ENCODE measurements at regions not wholly inside any gene's neighbourhood (a gene's known extent, or its start where the extent isn't known, plus 50 kb on each side); places are given as distances from the start of the nearest gene placed in this dataset.
"Not testable (repeated sequence)": the region's sequence is repeated elsewhere in the genome, so short reads cannot be mapped to it uniquely, and the experiment has no call there.

DNA sequence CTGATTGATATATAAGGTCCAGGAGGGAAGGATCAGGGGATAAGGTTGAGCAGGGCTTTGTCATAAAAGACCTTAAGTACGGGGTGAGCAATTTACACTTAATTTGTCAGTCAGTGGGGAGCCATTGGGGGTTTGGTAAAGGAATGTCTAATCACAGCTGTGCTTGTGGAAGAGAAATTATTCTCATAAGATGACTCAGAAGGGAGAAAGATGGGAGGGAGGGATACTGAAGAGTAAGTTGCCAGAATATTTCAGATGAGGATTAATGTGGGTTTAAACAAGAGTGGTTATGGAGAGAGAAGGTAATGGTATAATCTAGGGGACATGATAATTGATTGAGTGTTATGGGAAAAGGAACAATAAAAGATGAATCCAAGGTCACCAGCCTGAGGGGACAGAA is 500.1 kb upstream of the CCDC196 start:
- Histone ChIP-seq H3K36me3 (ENCODE audit: control insufficient read depth, insufficient read depth, low read length) (no peaks in the 10 kb centered on the region), H3K27ac (ENCODE audit: low read depth, low read length) (no peak overlapping the region), H3K4me1 (ENCODE audit: control insufficient read depth, insufficient read depth, low read length) (no peaks in the 10 kb centered on the region), H3K4me3 (ENCODE audit: low read length) (no peak overlapping the region), H3K9ac (ENCODE audit: extremely low read depth, low read length, poor library complexity, severe bottlenecking) (no peak overlapping the region), H3K9me3 (ENCODE audit: control insufficient read depth, low read length) (peaks cover 7% of the 10 kb centered on the region), H3K27me3 (ENCODE audit: control insufficient read depth, insufficient read depth, low read length, poor library complexity, severe bottlenecking) (no peaks in the 10 kb centered on the region)
- peak; percentile 60 for DNase-seq
- H3K4me3 Mint-ChIP-seq: no peak overlapping the region
- H3K36me3 Mint-ChIP-seq (ENCODE audit: low read depth): no peaks in the 10 kb centered on the region
- 48 to 63% methylated on average over 1 of the region's 1 CpG for WGBS, 2 experiments (ENCODE audit: insufficient coverage in 1 of 2, insufficient read length in 1 of 2)
- peaks cover 2% of the 10 kb centered on the region for H3K27me3 Mint-ChIP-seq (ENCODE audit: insufficient read depth)
- H3K4me1 Mint-ChIP-seq: peaks cover 21% of the 10 kb centered on the region
- peaks cover 7% of the 10 kb centered on the region for H3K9me3 Mint-ChIP-seq
- TF ChIP-seq, protein P1, sequence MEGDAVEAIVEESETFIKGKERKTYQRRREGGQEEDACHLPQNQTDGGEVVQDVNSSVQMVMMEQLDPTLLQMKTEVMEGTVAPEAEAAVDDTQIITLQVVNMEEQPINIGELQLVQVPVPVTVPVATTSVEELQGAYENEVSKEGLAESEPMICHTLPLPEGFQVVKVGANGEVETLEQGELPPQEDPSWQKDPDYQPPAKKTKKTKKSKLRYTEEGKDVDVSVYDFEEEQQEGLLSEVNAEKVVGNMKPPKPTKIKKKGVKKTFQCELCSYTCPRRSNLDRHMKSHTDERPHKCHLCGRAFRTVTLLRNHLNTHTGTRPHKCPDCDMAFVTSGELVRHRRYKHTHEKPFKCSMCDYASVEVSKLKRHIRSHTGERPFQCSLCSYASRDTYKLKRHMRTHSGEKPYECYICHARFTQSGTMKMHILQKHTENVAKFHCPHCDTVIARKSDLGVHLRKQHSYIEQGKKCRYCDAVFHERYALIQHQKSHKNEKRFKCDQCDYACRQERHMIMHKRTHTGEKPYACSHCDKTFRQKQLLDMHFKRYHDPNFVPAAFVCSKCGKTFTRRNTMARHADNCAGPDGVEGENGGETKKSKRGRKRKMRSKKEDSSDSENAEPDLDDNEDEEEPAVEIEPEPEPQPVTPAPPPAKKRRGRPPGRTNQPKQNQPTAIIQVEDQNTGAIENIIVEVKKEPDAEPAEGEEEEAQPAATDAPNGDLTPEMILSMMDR (conservative IDR thresholded peaks at IDR 0.05): no peak
- no peak overlapping the region for H3K27ac Mint-ChIP-seq

DNA sequence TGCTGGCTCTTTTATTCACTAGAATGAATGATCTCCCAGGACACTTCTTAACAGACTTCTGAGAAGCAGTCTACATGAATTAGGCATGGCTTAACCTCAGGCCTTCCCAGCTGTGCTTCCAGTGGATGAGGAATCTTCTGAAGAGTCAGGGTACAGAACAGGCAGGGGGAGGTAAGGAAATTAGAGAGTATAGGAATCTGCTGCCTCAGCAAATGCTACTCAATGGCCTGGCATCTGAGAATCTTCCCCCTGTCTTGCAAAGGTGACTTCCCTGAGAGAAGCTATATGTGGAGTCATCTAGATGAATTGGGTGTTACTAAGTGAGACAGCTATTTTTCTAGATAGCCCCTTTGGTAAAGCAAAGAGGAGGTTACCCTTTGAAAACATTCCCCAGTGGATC is 496.2 kb upstream of the CCDC196 start:
- peaks cover 35% of the 10 kb centered on the region for H3K4me1 Mint-ChIP-seq
- no peaks in the 10 kb centered on the region for H3K36me3 Mint-ChIP-seq (ENCODE audit: low read depth)
- peaks cover 7% of the 10 kb centered on the region for H3K9me3 ChIP-seq (ENCODE audit: control insufficient read depth, low read length)
- peaks cover 2% of the 10 kb centered on the region for H3K27me3 Mint-ChIP-seq (ENCODE audit: insufficient read depth)
- no peak overlapping the region for H3K27ac Mint-ChIP-seq
- H3K9ac ChIP-seq (ENCODE audit: extremely low read depth, low read length, poor library complexity, severe bottlenecking): no peak overlapping the region
- peaks cover 7% of the 10 kb centered on the region for H3K9me3 Mint-ChIP-seq
- H3K4me3 ChIP-seq (ENCODE audit: low read length): no peak overlapping the region
- H3K36me3 ChIP-seq (ENCODE audit: control insufficient read depth, insufficient read depth, low read length): no peaks in the 10 kb centered on the region
- no peaks in the 10 kb centered on the region for H3K4me1 ChIP-seq (ENCODE audit: control insufficient read depth, insufficient read depth, low read length)
- H3K27ac ChIP-seq (ENCODE audit: low read depth, low read length): no peak overlapping the region
- TF ChIP-seq, protein P1 (conservative IDR thresholded peaks at IDR 0.05): no peak
- H3K27me3 ChIP-seq (ENCODE audit: control insufficient read depth, insufficient read depth, low read length, poor library complexity, severe bottlenecking): no peaks in the 10 kb centered on the region
- H3K4me3 Mint-ChIP-seq: no peak overlapping the region
- no peak for DNase-seq

DNA sequence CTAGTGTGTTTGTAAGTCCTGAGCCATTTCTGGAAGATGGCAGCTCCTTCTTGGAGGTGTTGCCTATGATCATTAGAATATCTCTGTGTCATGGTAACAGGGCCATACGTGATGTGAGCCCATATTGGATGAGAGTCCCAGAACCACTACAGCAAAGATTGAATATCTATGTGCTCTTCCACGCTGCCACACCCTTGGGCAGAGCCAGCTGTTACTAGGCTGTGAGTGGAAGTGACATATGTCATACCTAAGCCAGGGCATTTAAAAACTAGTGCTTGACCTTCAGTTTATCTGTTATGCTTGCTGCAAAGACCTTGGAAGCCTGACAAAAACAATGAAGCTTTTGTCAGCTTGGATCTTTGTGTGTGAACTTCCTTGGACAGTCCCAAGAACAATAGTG is 495.1 kb upstream of the CCDC196 start:
- no peak overlapping the region for H3K27ac ChIP-seq (ENCODE audit: low read depth, low read length)
- no peaks in the 10 kb centered on the region for H3K36me3 Mint-ChIP-seq (ENCODE audit: low read depth)

DNA sequence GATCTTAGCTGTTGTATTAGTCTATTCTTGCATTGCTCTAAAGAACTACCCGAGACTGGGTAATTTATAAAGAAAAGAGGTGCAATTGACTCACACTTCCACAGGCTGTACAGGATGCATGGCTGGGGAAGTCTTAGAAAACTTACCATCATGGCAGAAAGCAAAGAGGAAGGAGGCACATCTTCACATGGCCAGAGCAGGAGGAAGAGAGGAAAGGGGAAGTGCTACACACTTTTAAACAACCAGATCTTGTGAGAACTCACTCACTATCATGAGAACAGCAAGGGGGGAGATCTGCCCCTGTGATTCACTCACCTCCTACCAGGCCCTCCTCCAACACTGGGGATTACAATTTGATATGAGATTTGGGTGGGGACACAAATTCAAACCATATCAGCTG is 494.2 kb upstream of the CCDC196 start:
- H3K27me3 Mint-ChIP-seq (ENCODE audit: insufficient read depth); DNase-seq; H3K27ac Mint-ChIP-seq; H3K4me1 ChIP-seq (ENCODE audit: control insufficient read depth, insufficient read depth, low read length); H3K27me3 ChIP-seq (ENCODE audit: control insufficient read depth, insufficient read depth, low read length, poor library complexity, severe bottlenecking); H3K9me3 ChIP-seq (ENCODE audit: control insufficient read depth, low read length); H3K27ac ChIP-seq (ENCODE audit: low read depth, low read length); H3K4me3 Mint-ChIP-seq; H3K9ac ChIP-seq (ENCODE audit: extremely low read depth, low read length, poor library complexity, severe bottlenecking); H3K36me3 ChIP-seq (ENCODE audit: control insufficient read depth, insufficient read depth, low read length); H3K36me3 Mint-ChIP-seq (ENCODE audit: low read depth); H3K4me3 ChIP-seq (ENCODE audit: low read length): not testable (repeated sequence)
- Mint-ChIP-seq H3K4me1 (peaks cover 19% of the 10 kb centered on the region), H3K9me3 (peaks cover 11% of the 10 kb centered on the region)
- 85% methylated on average over 1 of the region's 1 CpG; no CpG with 5 or more reads in 1 of the 2 experiments for WGBS, 2 experiments (ENCODE audit: insufficient coverage in 1 of 2, insufficient read length in 1 of 2)

More for the DNA sequence above, 495.1 kb upstream of the CCDC196 start:
- H3K9ac ChIP-seq (ENCODE audit: extremely low read depth, low read length, poor library complexity, severe bottlenecking): no peak overlapping the region
- H3K36me3 ChIP-seq (ENCODE audit: control insufficient read depth, insufficient read depth, low read length): no peaks in the 10 kb centered on the region
- H3K27me3 Mint-ChIP-seq (ENCODE audit: insufficient read depth): peaks cover 2% of the 10 kb centered on the region
- H3K4me1 ChIP-seq (ENCODE audit: control insufficient read depth, insufficient read depth, low read length): no peaks in the 10 kb centered on the region
- no peaks in the 10 kb centered on the region for H3K27me3 ChIP-seq (ENCODE audit: control insufficient read depth, insufficient read depth, low read length, poor library complexity, severe bottlenecking)
- peaks cover 24% of the 10 kb centered on the region for H3K4me1 Mint-ChIP-seq
- peak; percentile 3 for DNase-seq
- H3K9me3 Mint-ChIP-seq: peaks cover 5% of the 10 kb centered on the region
- no peak overlapping the region for H3K4me3 Mint-ChIP-seq
- no peak overlapping the region for H3K27ac Mint-ChIP-seq
- TF ChIP-seq, protein P1 (conservative IDR thresholded peaks at IDR 0.05): no peak
- no peaks in the 10 kb centered on the region for H3K9me3 ChIP-seq (ENCODE audit: control insufficient read depth, low read length)
- 76 to 88% methylated on average over 2 of the region's 2 CpGs for WGBS, 2 experiments (ENCODE audit: insufficient coverage in 1 of 2, insufficient read length in 1 of 2)
- H3K4me3 ChIP-seq (ENCODE audit: low read length): no peak overlapping the region

Data from endodermal cell (in vitro differentiated cells).